ENCODE measurements at regions not wholly inside any gene's neighbourhood (a gene's known extent, or its start where the extent isn't known, plus 50 kb on each side); places are given as distances from the start of the nearest gene placed in this dataset.

GRCh38 chr7:138289864-138290263 lies 170.2 kb upstream of the TRIM24 start (continued):
- no peak for TF ChIP-seq ELK1 (IDR thresholded peaks at IDR 0.05; ENCODE audit: low read depth, low read length)
- TF ChIP-seq EP300 (IDR thresholded peaks at IDR 0.05): no peak
- no peak for TF ChIP-seq PHF8 (IDR thresholded peaks at IDR 0.05; ENCODE audit: borderline replicate concordance, low read depth)
- TF ChIP-seq RAD21 (conservative IDR thresholded peaks at IDR 0.05 in 1 of 2, IDR thresholded peaks at IDR 0.05 in 1 of 2): no peak
- TF ChIP-seq NR3C1 (IDR thresholded peaks at IDR 0.05): no peak
- no peak for TF ChIP-seq RARB (CRISPR knock-in tag; IDR thresholded peaks at IDR 0.05)
- no peak for TF ChIP-seq POLR2AphosphoS2 (conservative IDR thresholded peaks at IDR 0.05; ENCODE audit: low read length)
- no peak for TF ChIP-seq RFX5 (IDR thresholded peaks at IDR 0.05)
- no peak for TF ChIP-seq ZC3H11A (IDR thresholded peaks at IDR 0.05)
- no peak for TF ChIP-seq CBX2 (IDR thresholded peaks at IDR 0.05; ENCODE audit: borderline replicate concordance, low read depth)

- FAIRE-seq (no peak), DNase-seq (ENCODE audit: low read depth in 1 of 2, low spot score in 1 of 2) (no peak), ATAC-seq (no peak)
- no peak overlapping the region for H3K4me2 ChIP-seq
- ChIA-PET CTCF (interaction anchor here (1.2 to 1.7 kb wide), 2 partner anchors 10 to 409 kb away, joined by 3 to 4 read pairs; no protein-coding TSS in a partner anchor), POLR2A (no interaction called here)
- H3K9me3 ChIP-seq: peaks cover 13% of the 10 kb centered on the region; the same call in 1 of the 3 replicates
- no peak overlapping the region for H3K4me3 ChIP-seq
- 47% methylated on average over 3 of the region's 3 CpGs for WGBS (ENCODE audit: missing lambda C conversion rate)
- TF ChIP-seq RNF2 (IDR thresholded peaks at IDR 0.05; ENCODE audit: borderline replicate concordance, low read depth) (no peak), EP300 (IDR thresholded peaks at IDR 0.05) (no peak), MAZ (IDR thresholded peaks at IDR 0.05; ENCODE audit: borderline replicate concordance, low read depth, low read length) (no peak), RFX5 (IDR thresholded peaks at IDR 0.05) (no peak)
- H3K4me1 ChIP-seq: 0 out of 3 replicates have a peak, but pooled peaks cover 8% of the 10 kb centered on the region
- H3K27ac ChIP-seq: no peak overlapping the region
Observed at GRCh38 chr7:138292951-138293350, 167.1 kb upstream of the TRIM24 start.

- no peak for FAIRE-seq
- TF ChIP-seq MAZ (IDR thresholded peaks at IDR 0.05; ENCODE audit: borderline replicate concordance, low read depth, low read length): no peak
- TF ChIP-seq HOXB13 (CRISPR knock-in tag; IDR thresholded peaks at IDR 0.05; ENCODE audit: low read depth): no peak
- Histone ChIP-seq H3K9me3 (peaks cover 7% of the 10 kb centered on the region; the same call in 1 of the 3 replicates), H3K4me3 (no peak overlapping the region), H3K4me2 (peak overlapping the region; percentile 10; the same call in 1 of the 3 replicates), H3K27ac (no peak overlapping the region), H3K4me1 (0 out of 3 replicates have a peak, but pooled peaks cover 8% of the 10 kb centered on the region)
- peak in 1 of 2 experiments; percentile 36; a peak in 1 of 6 replicates for ATAC-seq
- ChIA-PET POLR2A (no interaction called here), CTCF (no interaction called here)
- WGBS (ENCODE audit: missing lambda C conversion rate): 49% methylated on average over 3 of the region's 3 CpGs
- no peak for DNase-seq (ENCODE audit: low read depth in 1 of 2, low spot score in 1 of 2)
Observed at GRCh38 chr7:138295049-138295637, 164.9 kb upstream of the TRIM24 start.

GRCh38 chr7:138297526-138297925 lies 162.5 kb upstream of the TRIM24 start:
- Histone ChIP-seq H3K4me1 (0 out of 3 replicates have a peak, but pooled peaks cover 8% of the 10 kb centered on the region), H3K4me3 (no peak overlapping the region), H3K4me2 (no peak overlapping the region), H3K27ac (no peak overlapping the region), H3K9me3 (no peaks in the 10 kb centered on the region)
- CTCF ChIA-PET: no interaction called here
- TF ChIP-seq POLR2AphosphoS2 (conservative IDR thresholded peaks at IDR 0.05; ENCODE audit: low read length) (no peak), POLR2A (IDR thresholded peaks at IDR 0.05; ENCODE audit: low read length) (no peak), ZNF302 (CRISPR knock-in tag; IDR thresholded peaks at IDR 0.05) (no peak)
- FAIRE-seq (no peak), DNase-seq (ENCODE audit: low read depth in 1 of 2, low spot score in 1 of 2) (no peak), ATAC-seq (no peak)
- WGBS (ENCODE audit: missing lambda C conversion rate): 37% methylated on average over 3 of the region's 3 CpGs
- POLR2A ChIA-PET: no interaction called here

- Histone ChIP-seq H3K4me1 (0 out of 3 replicates have a peak, but pooled peaks cover 7% of the 10 kb centered on the region), H3K4me2 (no peak overlapping the region), H3K4me3 (no peak overlapping the region), H3K9me3 (no peaks in the 10 kb centered on the region), H3K27ac (no peak overlapping the region)
- 76% methylated on average over 3 of the region's 3 CpGs for WGBS (ENCODE audit: missing lambda C conversion rate)
- ChIA-PET CTCF (interaction anchor here (1.0 kb wide), 1 partner anchor 138 kb away, joined by 3 read pairs; no protein-coding TSS in a partner anchor), POLR2A (no interaction called here)
- FAIRE-seq (no peak), DNase-seq (ENCODE audit: low read depth in 1 of 2, low spot score in 1 of 2) (no peak), ATAC-seq (no peak)
- TF ChIP-seq RARB (CRISPR knock-in tag; IDR thresholded peaks at IDR 0.05): no peak
- no peak for TF ChIP-seq JUN (IDR thresholded peaks at IDR 0.05)
- TF ChIP-seq MAFK (IDR thresholded peaks at IDR 0.05; ENCODE audit: partially characterized antibody): no peak
- TF ChIP-seq HOXA7 (CRISPR knock-in tag; IDR thresholded peaks at IDR 0.05): no peak
- no peak for TF ChIP-seq PHF8 (IDR thresholded peaks at IDR 0.05; ENCODE audit: borderline replicate concordance, low read depth)
- no peak for TF ChIP-seq ATOH8 (CRISPR knock-in tag; IDR thresholded peaks at IDR 0.05; ENCODE audit: low read depth)
Observed at GRCh38 chr7:138299066-138299465, 161.0 kb upstream of the TRIM24 start.
